Activated naive CD4-positive, alpha-beta T cell treated with anti-CD3 and anti-CD28 coated beads, Interleukin-2, amount 10 ng/mL, durations not matched to agents 7 days and 5 days (primary cell): ENCODE measurements at regions not wholly inside any gene's neighbourhood (a gene's known extent, or its start where the extent isn't known, plus 50 kb on each side); places are given as distances from the start of the nearest gene placed in this dataset.

ENCODE experiments used
- CTCF ChIA-PET: fragments of 350-600 bp; sonication (Branson Sonifier 250); formaldehyde crosslinking; loops from one replicate; lab custom pipeline; 2021; ENCODE audit warnings: antibody characterized with exemption; lab: Charles Lee
- DNase-seq: peaks from one replicate; pipeline ENCODE4 v3.0.0-alpha.2; 2020
- H3K27ac Mint-ChIP-seq: one replicate; pipeline ENCODE4 v1.8.0; 2021; ENCODE audit warnings: mild to moderate bottlenecking, moderate library complexity, mixed read lengths
- H3K27me3 Mint-ChIP-seq: one replicate; pipeline ENCODE4 v1.8.0; 2021; ENCODE audit warnings: mild to moderate bottlenecking, mixed read lengths
- H3K36me3 Mint-ChIP-seq: one replicate; pipeline ENCODE4 v1.8.0; 2021; ENCODE audit warnings: mixed read lengths
- H3K4me1 Mint-ChIP-seq: one replicate; pipeline ENCODE4 v1.8.0; 2021; ENCODE audit warnings: mixed read lengths
- H3K4me3 Mint-ChIP-seq: one replicate; pipeline ENCODE4 v1.8.0; 2021; ENCODE audit warnings: mild to moderate bottlenecking, moderate library complexity, mixed read lengths
- H3K9me3 Mint-ChIP-seq: one replicate; pipeline ENCODE4 v1.8.0; 2021; ENCODE audit warnings: mixed read lengths

DNA sequence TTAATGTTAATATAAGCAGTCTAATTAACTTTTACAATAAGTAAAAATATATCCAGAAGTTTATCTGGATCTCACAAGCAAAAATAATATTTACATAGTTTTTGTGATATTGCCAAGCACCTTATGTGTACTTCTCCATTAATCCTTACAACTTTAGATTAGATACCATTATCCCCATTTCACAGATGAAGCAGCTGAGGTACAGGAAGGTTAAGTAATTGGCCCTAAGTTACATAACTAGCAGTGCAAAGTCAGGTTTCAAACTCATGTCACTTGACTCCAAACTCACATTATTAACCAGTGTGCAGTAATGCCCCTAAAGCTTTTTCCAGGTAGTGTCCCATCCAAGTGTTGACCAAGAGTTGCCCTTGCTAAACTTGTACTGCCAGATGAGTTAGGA is 248.6 kb upstream of the STXBP5 start:
- CTCF ChIA-PET, result no interaction called here
- H3K4me1 Mint-ChIP-seq, result peaks cover 5% of the 10 kb centered on the region

DNA sequence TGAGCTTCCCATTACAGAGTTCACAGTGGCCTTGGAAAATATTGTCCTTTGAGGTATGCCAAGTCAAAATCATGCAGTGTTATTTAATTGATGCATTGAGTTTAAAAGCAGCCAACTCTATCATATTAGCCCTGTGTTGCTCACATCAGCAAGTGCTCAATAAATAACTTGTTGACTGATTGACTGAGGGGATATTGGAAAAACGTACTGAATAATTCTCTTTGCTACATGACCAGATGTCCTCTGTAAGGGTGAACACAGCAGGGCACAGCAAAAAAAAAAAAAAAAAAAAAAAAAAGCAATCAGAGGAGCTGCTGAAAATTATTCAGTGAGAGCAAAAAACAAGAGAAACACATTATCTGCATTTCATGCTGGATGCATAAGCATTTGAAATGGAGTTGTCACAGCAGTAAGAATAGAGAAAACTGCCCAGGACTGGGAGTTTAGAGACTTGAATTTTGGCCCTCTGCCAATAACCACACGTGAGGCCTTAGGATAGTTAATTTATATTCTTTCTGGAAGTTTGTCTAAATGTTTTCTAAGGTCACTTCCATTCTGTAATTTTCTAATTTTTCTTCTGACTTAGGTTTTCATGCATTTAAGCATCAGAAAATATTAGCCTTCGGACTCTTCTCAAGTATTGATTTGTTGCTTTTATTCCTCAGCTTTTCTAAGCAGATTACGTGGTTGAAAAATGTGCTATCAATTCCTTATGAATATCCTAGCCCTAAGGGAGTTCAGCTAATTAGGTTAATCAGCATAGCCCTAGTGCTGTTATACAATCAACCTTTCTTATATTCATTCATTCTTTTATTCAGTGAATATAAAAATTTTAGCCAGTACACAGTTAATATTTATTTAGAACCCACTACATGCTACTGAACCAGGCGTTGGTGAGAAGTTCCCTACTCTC is 246.8 kb upstream of the STXBP5 start:
- CTCF ChIA-PET, result no interaction called here
- Mint-ChIP-seq H3K27ac (no peak overlapping the region), H3K4me3 (no peak overlapping the region), H3K36me3 (no peaks in the 10 kb centered on the region), H3K9me3 (no peaks in the 10 kb centered on the region), H3K4me1 (no peaks in the 10 kb centered on the region), H3K27me3 (no peaks in the 10 kb centered on the region)
- DNase-seq, result no peak

More for the DNA sequence above, 248.6 kb upstream of the STXBP5 start:
- Mint-ChIP-seq H3K9me3 (no peaks in the 10 kb centered on the region), H3K27ac (no peak overlapping the region), H3K27me3 (no peaks in the 10 kb centered on the region), H3K4me3 (no peak overlapping the region), H3K36me3 (no peaks in the 10 kb centered on the region)
- DNase-seq, result no peak

GRCh38 chr6:146961831-146962230 is 242.4 kb upstream of the STXBP5 start:
- H3K9me3 Mint-ChIP-seq, result peaks cover 14% of the 10 kb centered on the region
- CTCF ChIA-PET, result no interaction called here
- DNase-seq, result no peak
- H3K36me3 Mint-ChIP-seq, result no peaks in the 10 kb centered on the region
- H3K4me3 Mint-ChIP-seq, result no peak overlapping the region
- H3K27me3 Mint-ChIP-seq, result no peaks in the 10 kb centered on the region
- H3K27ac Mint-ChIP-seq, result no peak overlapping the region
- no peaks in the 10 kb centered on the region for H3K4me1 Mint-ChIP-seq

DNA sequence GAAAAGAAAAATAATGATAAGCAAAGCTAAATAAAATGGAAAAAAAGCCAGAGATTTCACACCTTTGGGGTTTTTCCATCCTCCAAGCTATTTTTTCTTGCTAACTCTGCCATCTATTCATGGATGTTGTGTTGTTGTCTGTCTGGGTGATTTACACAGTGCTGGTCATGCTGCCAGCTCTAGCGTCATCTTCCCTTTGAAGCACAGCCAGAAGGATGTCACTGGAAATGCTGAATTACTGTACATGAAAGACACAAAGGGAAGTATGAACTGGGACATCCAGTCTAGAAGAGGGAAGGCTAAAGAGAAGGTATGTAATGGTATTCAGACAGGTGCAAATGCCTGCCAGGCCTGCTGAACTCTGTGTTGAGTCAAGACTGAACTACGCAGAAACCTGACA is 241.9 kb upstream of the STXBP5 start:
- no peak for DNase-seq
- Mint-ChIP-seq H3K9me3 (peaks cover 14% of the 10 kb centered on the region), H3K4me3 (no peak overlapping the region), H3K4me1 (no peaks in the 10 kb centered on the region), H3K27me3 (no peaks in the 10 kb centered on the region), H3K27ac (no peak overlapping the region), H3K36me3 (no peaks in the 10 kb centered on the region)
- CTCF ChIA-PET, result no interaction called here

- H3K36me3 Mint-ChIP-seq, result no peaks in the 10 kb centered on the region
- no peaks in the 10 kb centered on the region for H3K4me1 Mint-ChIP-seq
- no peaks in the 10 kb centered on the region for H3K27me3 Mint-ChIP-seq
- H3K27ac Mint-ChIP-seq, result no peak overlapping the region
- H3K4me3 Mint-ChIP-seq, result no peak overlapping the region
- H3K9me3 Mint-ChIP-seq, result peaks cover 14% of the 10 kb centered on the region
- CTCF ChIA-PET, result no interaction called here
- DNase-seq, result no peak
Observed at GRCh38 chr6:146965110-146965689, 239.0 kb upstream of the STXBP5 start.

DNA sequence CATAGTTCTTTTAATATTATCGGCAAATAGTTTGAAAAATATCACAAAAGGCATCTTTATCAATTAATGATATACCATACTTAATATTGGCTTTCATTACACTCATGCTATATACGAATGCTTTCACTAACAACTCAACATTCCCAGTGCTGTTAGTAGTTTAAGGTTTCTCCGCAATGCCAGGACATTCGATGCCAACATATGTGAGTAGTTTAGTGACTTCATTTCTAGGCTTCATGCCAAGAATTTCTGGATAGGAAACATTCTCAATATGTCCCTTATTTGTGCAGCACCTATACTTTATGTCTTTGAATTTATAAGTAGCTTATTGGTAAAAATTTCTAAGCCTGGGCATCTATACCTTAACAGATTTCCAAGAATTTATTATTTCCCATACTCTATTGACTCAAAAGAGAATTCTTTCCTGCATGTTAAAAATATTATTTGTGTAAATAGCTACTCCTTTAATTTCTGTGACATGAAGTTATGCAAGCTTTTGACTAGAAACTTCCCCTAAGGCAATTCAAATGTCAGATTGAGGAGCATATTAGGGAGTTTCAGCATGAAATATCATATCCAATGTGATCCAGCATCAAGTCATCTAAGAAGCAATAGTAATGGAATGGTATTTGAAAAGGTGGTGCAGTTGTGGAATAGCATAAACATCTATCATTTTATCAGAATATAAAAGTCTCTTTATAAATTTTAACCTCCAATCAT is 236.0 kb upstream of the STXBP5 start:
- no peaks in the 10 kb centered on the region for H3K36me3 Mint-ChIP-seq
- no peaks in the 10 kb centered on the region for H3K27me3 Mint-ChIP-seq
- no peaks in the 10 kb centered on the region for H3K4me1 Mint-ChIP-seq
- no peak overlapping the region for H3K27ac Mint-ChIP-seq
- CTCF ChIA-PET, result no interaction called here
- DNase-seq, result no peak
- peaks cover 14% of the 10 kb centered on the region for H3K9me3 Mint-ChIP-seq
- no peak overlapping the region for H3K4me3 Mint-ChIP-seq

GRCh38 chr6:146972546-146972945 is 231.7 kb upstream of the STXBP5 start:
- H3K4me3 Mint-ChIP-seq, result no peak overlapping the region
- H3K27ac Mint-ChIP-seq, result no peak overlapping the region
- no peaks in the 10 kb centered on the region for H3K9me3 Mint-ChIP-seq
- no peak for DNase-seq
- CTCF ChIA-PET, result no interaction called here
- H3K36me3 Mint-ChIP-seq, result no peaks in the 10 kb centered on the region
- H3K27me3 Mint-ChIP-seq, result no peaks in the 10 kb centered on the region
- H3K4me1 Mint-ChIP-seq, result no peaks in the 10 kb centered on the region

DNA sequence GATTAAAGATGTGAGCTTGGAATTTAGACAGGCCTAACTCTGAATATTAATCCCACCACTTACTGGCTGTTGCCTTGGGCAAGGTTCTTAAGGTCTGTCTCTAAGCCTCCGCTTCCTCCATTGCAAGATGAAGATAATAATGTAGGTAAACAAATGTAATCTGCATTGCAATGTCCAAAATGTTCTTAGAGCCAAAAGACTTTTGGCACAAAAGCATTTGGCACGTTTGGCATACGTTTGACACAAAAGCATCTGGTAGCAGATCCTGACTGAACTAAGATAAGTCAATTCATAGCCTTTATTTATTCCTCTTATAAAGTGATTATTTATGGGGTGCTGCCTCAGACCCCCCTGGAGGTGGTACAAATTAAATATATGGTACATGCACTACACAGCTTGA is 229.9 kb upstream of the STXBP5 start:
- Mint-ChIP-seq H3K27ac (no peak overlapping the region), H3K27me3 (no peaks in the 10 kb centered on the region), H3K9me3 (no peaks in the 10 kb centered on the region), H3K4me3 (no peak overlapping the region), H3K36me3 (no peaks in the 10 kb centered on the region), H3K4me1 (no peaks in the 10 kb centered on the region)
- CTCF ChIA-PET, result no interaction called here
- DNase-seq, result no peak

DNA sequence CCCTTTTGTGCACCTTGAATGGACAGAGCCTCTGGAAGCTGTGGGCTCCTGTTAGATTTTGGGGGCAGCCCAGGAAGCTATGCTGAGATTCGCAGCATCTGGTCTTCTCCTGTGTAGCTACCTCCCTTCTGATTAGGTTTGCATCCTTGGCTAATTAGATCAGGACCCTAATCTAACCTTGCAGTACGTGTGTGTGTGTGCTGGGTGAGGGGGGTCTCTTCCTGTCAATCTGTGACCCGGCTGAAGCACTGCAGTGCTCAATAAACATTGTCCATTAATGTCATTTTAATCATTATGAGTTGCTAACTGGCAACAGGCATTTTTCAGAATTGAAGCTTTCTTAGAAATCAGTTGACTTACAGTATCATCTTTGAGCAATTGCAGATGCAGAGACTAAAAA is 229.1 kb upstream of the STXBP5 start:
- Mint-ChIP-seq H3K4me3 (no peak overlapping the region), H3K9me3 (no peaks in the 10 kb centered on the region), H3K36me3 (no peaks in the 10 kb centered on the region), H3K4me1 (no peaks in the 10 kb centered on the region), H3K27ac (no peak overlapping the region), H3K27me3 (no peaks in the 10 kb centered on the region)
- DNase-seq, result no peak
- CTCF ChIA-PET, result no interaction called here

DNA sequence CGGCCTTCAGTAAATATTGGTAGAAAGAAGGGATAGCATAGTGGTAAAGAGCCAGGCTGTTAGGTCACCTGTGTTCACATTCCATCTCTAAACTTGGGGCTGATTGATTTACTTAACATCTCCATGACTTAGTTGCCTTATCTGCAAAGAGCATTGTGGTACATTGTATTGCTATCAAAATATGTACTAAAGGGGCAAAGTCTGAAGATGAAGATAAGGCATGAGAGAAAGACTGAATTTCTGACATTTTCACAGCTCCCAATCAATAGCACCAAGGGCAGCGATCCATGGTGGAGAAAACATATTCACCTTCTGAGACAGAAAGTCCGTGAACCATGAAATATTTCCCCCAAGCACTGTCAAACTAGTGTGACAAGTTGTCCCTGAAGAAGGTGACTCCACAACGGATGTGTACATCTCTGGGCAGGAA is 223.3 kb upstream of the STXBP5 start:
- H3K9me3 Mint-ChIP-seq, result no peaks in the 10 kb centered on the region
- no peaks in the 10 kb centered on the region for H3K36me3 Mint-ChIP-seq
- H3K27ac Mint-ChIP-seq, result no peak overlapping the region
- DNase-seq, result no peak
- H3K4me3 Mint-ChIP-seq, result no peak overlapping the region
- H3K27me3 Mint-ChIP-seq, result no peaks in the 10 kb centered on the region
- H3K4me1 Mint-ChIP-seq, result no peaks in the 10 kb centered on the region
- CTCF ChIA-PET, result no interaction called here

DNA sequence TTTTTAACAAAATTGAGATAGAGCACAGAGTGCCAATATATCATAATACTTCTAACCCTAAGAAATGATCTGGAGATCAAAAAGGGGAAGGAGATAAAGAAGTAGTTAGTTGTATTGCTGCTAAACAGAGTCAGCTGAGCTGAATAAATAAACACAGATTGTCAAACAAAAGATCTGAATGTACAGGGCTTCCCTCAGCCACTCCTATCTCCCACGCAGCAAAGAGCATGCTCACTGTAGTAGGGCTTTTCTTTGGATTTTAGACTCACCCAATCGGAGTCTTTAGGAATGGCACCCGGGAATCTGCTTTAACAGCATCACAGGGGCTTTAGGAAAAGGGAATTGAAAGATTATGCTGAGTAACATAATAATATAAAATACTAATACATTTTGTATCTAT is 222.2 kb upstream of the STXBP5 start:
- Mint-ChIP-seq H3K27me3 (no peaks in the 10 kb centered on the region), H3K9me3 (no peaks in the 10 kb centered on the region), H3K4me1 (no peaks in the 10 kb centered on the region), H3K27ac (no peak overlapping the region), H3K4me3 (no peak overlapping the region), H3K36me3 (no peaks in the 10 kb centered on the region)
- CTCF ChIA-PET, result no interaction called here
- no peak for DNase-seq

DNA sequence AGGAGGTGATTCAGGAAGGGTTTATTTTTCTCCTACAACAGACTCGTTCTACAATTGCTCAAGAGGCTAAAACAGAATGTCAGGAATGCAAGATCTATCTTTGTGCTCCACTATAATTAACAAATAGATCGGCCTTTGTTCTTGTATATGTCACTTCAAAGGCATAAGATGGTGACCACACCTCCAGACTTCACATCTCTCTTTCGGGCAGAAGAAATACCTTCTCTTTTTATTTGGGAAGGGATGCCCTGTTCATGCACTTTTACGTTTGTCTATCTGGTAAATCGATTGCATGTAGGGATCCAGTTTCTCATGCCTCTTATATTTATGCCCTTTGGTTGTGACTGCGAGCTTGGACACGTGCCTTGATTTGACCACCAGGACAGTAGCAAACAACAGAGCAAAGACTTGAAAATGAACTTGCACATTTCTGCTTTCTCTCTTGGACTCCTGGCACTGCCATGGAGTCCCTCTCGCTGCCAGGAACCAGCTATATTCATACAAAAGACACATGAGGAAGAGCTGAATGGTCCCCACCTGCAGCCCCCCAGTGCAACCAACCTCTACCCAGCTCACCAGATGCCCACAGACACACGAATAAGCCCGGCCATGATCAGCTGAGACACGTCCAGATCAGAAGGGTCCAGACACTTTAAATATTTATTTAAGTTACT is 219.8 kb upstream of the STXBP5 start:
- Mint-ChIP-seq H3K27ac (no peak overlapping the region), H3K36me3 (no peaks in the 10 kb centered on the region), H3K27me3 (no peaks in the 10 kb centered on the region), H3K9me3 (no peaks in the 10 kb centered on the region), H3K4me3 (no peak overlapping the region), H3K4me1 (no peaks in the 10 kb centered on the region)
- CTCF ChIA-PET, result no interaction called here
- no peak for DNase-seq

GRCh38 chr6:146985111-146985510 is 219.1 kb upstream of the STXBP5 start:
- H3K36me3 Mint-ChIP-seq, result no peaks in the 10 kb centered on the region

GRCh38 chr6:146985966-146986365 is 218.3 kb upstream of the STXBP5 start:
- Mint-ChIP-seq H3K27me3 (no peaks in the 10 kb centered on the region), H3K27ac (no peak overlapping the region), H3K9me3 (no peaks in the 10 kb centered on the region), H3K4me1 (no peaks in the 10 kb centered on the region), H3K36me3 (no peaks in the 10 kb centered on the region), H3K4me3 (no peak overlapping the region)
- DNase-seq, result no peak
- CTCF ChIA-PET, result no interaction called here

More at GRCh38 chr6:146985111-146985510, 219.1 kb upstream of the STXBP5 start:
- Mint-ChIP-seq H3K27me3 (no peaks in the 10 kb centered on the region), H3K27ac (no peak overlapping the region), H3K4me3 (no peak overlapping the region), H3K9me3 (no peaks in the 10 kb centered on the region), H3K4me1 (no peaks in the 10 kb centered on the region)
- CTCF ChIA-PET, result no interaction called here
- DNase-seq, result no peak
